ENCODE measurements at regions not wholly inside any gene's neighbourhood (a gene's known extent, or its start where the extent isn't known, plus 50 kb on each side); places are given as distances from the start of the nearest gene placed in this dataset.

DNA sequence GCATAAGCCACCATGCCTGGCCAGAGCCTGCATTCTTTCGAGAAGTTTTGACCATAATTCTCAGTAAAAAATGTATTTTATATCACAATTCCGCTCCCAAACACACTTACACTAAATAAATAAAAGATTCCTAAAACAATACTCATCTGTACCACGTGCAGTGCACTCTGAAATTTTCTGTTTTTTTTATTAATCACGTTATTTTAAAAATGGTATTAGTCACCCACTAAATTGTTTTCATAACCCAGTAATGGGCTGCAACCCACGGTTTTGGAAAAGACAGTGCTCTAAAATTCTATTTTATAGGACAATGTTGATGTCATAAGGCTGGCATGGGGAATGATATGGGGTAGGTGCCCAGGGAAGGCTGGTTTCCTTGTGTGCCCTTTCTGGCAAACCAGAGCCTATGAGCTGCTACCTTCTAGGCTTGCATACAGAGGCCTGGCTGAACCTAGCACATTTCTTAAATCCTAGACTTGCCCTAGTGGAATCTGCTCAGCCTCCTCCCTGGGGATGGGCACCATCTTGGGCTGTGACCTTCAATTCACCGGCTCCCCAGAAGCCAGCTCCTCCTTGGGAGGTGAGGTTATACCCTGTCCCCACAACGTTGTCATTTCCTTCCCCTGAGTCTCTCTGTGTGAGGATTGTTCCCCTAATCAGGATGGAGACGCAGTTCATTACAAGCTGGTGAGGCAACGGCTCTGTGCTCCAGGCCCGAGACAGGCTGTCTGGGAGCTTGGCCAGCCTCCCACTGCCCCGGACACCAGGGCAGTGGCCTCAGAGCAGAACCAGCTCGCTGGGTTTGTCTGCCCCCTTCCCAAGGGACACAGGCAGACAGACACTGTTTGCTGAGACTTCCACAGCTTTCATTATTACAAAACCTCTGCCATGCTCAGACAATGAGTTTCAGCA is 116.5 kb upstream of the NAV2 start:
- peak; percentile 94 for DNase-seq (ENCODE audit: low read depth)

DNA sequence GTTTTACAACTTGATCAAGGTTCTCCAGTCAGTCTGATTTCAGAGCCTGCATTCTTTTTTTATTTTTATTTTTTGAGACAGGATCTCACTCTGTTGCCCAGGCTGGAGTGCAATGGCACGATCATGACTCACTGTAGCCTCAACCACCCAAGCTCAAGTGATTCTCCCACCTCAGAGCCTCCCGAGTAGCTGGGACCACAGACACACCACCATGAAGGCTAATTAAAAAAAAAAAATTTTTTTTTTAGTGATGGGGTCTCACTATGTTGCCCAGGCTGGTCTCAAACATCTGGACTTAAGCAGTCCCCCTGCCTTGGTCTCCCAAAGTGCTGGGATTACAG is 117.2 kb upstream of the NAV2 start:
- DNase-seq (ENCODE audit: low read depth): no peak

DNA sequence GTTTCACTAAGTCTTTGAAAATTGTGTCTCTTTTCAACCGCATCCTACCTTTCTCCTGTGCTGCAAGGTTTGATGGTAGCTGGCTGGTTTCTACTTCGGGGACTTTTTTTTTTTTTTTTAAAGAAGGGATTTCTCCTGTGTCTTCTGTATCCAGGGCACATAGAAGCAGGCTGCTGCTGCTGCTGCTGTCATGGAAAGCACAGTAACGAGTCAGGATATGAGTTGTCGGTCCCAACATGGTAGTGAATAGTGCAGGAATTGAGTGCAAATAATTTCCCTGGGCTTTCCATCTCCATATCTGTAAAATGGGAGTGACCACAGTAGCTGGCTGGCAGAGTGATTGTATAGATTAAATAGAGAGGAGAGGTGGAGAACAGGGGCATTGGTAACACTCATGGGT is 118.3 kb upstream of the NAV2 start:
- no peak for DNase-seq (ENCODE audit: low read depth)

DNA sequence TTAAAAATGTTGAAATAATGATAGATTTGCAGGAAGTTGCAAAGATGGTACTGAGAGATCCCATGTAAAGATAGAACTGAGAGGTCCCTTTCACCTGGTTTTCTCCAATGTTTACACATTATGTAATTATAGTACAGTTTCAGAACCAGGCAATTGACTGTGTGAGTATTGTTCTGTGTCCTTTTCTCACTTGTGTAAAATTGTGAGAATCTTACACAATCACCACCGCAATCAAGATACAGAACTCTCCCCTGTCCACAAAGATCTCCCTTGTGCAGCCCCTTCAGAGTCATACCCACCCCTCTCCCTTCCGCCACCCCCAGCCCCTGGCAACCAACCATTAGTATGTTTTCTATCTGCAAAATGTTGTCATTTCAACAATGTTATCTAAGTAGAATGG is 119.8 kb upstream of the NAV2 start:
- DNase-seq (ENCODE audit: low read depth): no peak

- DNase-seq (ENCODE audit: low read depth): no peak
Measured at GRCh38 chr11:19589567-19590260, 122.9 kb upstream of the NAV2 start.

- DNase-seq (ENCODE audit: low read depth): no peak
Measured at GRCh38 chr11:19587979-19588378, 124.7 kb upstream of the NAV2 start.

- no peak for DNase-seq (ENCODE audit: low read depth)
Measured at GRCh38 chr11:19580646-19581045, 132.0 kb upstream of the NAV2 start.

DNA sequence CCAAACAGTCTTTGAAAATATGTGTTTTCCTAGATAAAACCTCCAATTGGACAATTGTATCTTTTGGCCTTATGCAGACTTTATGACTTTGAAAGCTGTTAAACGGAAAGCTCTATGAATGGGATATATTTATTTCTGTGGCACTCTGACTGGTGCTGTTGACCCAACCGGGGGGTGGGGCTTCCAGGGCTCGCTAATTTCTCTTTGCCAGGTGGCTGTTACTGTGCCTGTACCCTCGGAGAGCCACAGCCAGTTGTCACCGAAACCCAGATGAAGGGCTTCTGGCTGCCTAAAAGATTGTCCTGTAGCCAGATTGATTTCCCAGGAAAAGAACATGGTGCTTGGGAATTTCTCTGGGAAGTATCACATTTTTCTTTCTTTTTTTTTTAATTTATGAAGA is 132.7 kb upstream of the NAV2 start:
- no peak for DNase-seq (ENCODE audit: low read depth)

- DNase-seq (ENCODE audit: low read depth): no peak
Measured at GRCh38 chr11:19578871-19579270, 133.8 kb upstream of the NAV2 start.

DNA sequence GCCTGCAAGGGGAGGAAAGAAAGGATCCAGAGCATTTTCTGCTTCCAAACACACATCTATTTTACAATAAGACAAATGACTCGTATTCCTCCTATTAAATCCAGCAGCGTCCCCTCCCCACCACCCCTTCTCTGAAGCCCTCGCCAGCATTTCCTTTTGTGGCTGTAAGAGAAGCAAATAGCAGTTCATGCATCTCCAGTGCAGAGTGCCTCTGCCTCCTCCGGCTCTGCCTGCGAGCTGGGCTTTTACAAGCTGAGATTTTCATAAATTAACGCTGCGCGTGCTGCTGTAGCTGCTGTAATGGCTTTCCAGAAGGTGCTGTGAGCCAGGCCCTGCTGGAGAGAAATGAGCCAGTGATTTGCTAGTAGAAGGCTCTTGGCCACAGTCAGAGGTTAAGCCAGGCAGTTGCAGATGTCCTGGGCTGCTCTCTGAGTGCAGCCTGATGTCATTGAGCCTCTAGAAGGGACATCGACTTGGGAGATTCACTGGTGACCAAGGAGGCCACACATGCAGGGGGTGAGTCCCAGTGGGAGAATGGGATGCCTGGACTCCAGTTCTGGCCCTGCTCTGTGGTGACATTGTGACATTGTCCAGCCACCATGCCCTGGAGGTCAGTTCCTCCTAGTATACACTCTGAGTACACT is 134.5 kb upstream of the NAV2 start:
- no peak for DNase-seq (ENCODE audit: low read depth)

DNA sequence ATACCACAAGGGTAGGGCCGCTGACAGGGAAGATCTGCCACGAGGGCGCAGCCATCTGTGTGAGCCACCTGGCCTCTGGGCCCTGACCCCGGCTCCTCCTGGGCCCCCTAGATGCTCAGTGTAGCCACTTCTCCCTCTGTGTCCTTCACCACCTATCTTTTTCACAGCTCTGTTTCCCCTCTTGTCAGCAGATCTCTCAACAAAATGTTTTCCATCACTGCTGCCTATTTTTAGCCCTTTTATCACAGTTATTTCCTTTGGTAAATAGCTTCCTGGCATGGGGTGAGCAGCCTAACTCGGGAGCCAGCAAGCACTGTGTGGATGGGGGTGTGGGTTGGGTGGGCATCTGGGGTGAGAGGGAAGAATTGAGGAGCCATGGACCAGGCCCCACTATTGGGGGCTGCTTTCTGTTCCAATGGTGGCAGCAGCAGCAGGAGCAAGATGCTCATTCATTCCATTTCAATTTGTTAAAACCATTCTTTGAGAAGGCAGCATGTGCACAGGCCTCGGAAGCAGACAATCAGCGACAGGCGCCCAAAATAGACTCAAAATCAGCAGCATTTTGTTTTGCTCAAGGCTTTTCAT is 135.2 kb upstream of the NAV2 start:
- no peak for DNase-seq (ENCODE audit: low read depth)

GRCh38 chr11:19576903-19577302 is 135.7 kb upstream of the NAV2 start:
- no peak for DNase-seq (ENCODE audit: low read depth)

- DNase-seq (ENCODE audit: low read depth): no peak
Measured at GRCh38 chr11:19576054-19576453, 136.6 kb upstream of the NAV2 start.

DNA sequence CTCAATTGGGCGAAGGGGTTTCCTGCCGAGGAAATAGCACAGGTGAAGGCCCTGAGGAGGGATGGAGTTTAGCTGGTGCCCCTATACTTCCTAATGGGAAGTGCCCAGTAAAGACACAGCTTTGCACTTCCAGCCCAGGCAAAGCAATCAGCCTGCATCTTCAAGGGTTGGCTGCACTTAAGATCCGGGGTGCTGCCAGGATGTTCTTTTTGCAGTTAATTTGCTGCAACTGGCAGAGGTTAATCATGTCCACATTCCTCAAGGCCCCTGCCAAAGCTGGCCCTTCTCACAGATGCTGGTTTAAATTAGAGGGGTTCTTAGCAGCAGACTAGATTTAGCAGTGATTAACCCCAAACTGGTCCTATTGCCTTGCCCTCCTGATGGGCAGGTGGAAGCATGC is 137.7 kb upstream of the NAV2 start:
- DNase-seq (ENCODE audit: low read depth): no peak

DNA sequence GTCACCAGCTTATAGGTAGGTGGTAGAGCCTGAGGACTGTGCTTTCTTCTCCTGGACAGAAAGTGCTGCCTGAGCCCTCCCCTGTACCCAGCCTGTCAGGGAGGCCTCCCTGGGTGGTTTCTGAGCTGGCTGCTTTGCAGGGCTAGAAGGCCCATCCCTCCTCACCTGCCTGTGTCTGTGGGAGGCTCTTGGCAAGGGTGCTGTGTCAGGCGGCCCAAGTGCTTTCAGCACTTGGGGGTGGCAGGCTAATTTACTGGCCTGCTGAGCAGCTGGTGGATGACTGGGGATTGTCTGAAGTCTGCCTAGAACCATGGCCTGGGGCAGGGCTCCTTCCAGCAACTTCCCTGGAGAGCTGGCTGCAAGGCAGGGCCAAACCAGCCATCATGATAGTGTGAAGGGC is 139.0 kb upstream of the NAV2 start:
- DNase-seq (ENCODE audit: low read depth): peak; percentile 18

- DNase-seq (ENCODE audit: low read depth): no peak
Measured at GRCh38 chr11:19571906-19572305, 140.7 kb upstream of the NAV2 start.

- no peak for DNase-seq (ENCODE audit: low read depth)
Measured at GRCh38 chr11:19570889-19571288, 141.7 kb upstream of the NAV2 start.

DNA sequence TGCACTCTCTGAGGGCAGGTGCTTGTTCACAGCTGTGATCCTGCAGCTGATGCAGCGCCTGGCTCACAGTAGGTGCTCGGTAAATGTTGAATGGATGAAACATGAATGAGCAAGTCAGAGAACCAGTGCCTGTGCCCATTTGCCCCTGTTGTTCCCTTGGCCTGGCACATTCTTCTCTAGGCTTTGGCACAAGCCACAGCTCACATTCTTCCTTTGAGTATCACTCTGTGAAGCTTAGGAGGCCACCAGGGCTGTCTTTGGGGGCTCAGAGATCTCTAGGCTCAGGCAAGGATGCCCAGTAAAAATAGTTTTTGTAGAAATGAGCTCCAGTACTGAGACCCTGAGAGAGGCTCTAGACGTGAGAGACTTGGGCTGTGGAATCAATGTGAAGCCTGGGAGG is 144.6 kb upstream of the NAV2 start:
- no peak for DNase-seq (ENCODE audit: low read depth)

GRCh38 chr11:19566583-19567379 is 145.9 kb upstream of the NAV2 start:
- no peak for DNase-seq (ENCODE audit: low read depth)

DNA sequence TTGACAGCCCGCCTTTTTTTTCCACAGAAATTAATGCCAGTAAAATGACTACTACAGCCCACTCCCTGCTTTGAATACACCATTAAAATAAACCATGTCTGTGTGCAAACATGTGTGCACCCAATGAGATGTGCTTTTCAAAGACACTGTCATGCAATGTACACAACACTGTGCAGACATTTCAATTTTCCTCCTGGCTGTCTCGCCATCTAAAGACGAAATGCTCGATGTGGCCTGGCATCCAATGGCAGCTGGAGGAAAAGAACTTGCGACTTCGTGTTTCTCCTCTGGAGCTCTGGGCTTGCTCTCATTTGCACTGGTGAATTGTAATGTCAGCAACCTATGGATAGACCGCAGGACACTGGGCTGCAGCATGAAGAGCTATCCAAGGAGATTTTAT is 147.0 kb upstream of the NAV2 start:
- DNase-seq (ENCODE audit: low read depth): no peak

DNA sequence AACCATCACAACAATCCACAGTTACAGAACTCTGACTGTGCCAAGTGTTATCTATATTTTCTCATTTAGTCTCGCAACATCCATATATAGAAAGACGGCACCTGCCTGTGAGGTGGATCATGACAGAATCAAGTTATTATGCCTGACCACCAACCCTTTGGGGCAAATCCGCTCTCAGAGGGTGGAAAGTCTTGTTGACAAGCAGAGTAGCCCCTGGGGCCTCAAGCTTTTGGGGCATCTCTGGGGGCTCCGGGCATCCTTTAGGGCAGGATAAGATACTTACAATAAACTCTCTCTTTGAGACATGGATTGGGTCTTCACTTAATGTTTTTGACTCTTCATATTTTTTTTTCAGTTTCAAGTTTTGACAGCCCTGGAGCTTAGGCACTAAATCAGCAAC is 150.5 kb upstream of the NAV2 start:
- no peak for DNase-seq (ENCODE audit: low read depth)

GRCh38 chr11:19561011-19561410 is 151.6 kb upstream of the NAV2 start:
- peak; percentile 77 for DNase-seq (ENCODE audit: low read depth)
